Body of pancreas (tissue), 4 donors: ENCODE measurements at regions not wholly inside any gene's neighbourhood (a gene's known extent, or its start where the extent isn't known, plus 50 kb on each side); places are given as distances from the start of the nearest gene placed in this dataset.

Experiments used
- ATAC-seq: fragments of 150-250 bp; one replicate; pipeline ENCODE4 v1.9.1; 2016
- DNase-seq, 4 donors: peaks; one replicate each; pipeline ENCODE4 v3.0.0-alpha.2; 2019
- H3K27ac ChIP-seq, 4 donors: fragments of 200-600 bp; sonication (generic); 1 replicate in 3 of 4; 2 replicates in 1 of 4; pipeline versions ENCODE4 v1.5.1 to v1.6.1; 2016 to 2019; ENCODE audit warnings: mild to moderate bottlenecking in 1 of 4, mixed read lengths in 1 of 4, moderate library complexity in 1 of 4
- H3K27me3 ChIP-seq, 2 donors: fragments of 200-600 bp; sonication (generic); one replicate each; pipeline ENCODE4 v1.6.0; 2016; ENCODE audit warnings: mild to moderate bottlenecking in 1 of 2
- H3K36me3 ChIP-seq, 2 donors: fragments of 200-600 bp; sonication (generic); replicated peaks in 1 of 2; 2 replicates each; pipeline ENCODE4 v1.5.1; 2016; ENCODE audit warnings: low read depth in 2 of 2; ENCODE audit not compliant: insufficient read depth in 1 of 2
- H3K4me1 ChIP-seq: fragments of 200-600 bp; sonication (generic); one replicate; pipeline ENCODE4 v1.6.0; 2016
- H3K4me3 ChIP-seq, 2 donors: fragments of 200-600 bp; sonication (generic); 1 replicate in 1 of 2; 2 replicates in 1 of 2; pipeline ENCODE4 v1.5.1; 2016 to 2019
- H3K9me3 ChIP-seq, 3 donors: fragments of 200-600 bp; sonication (generic); 1 replicate in 2 of 3; 2 replicates in 1 of 3; pipeline ENCODE4 v1.5.1; 2016
- POLR2A ChIP-seq, 3 donors: fragments of 450-650 bp; IDR thresholded peaks; one replicate each; pipeline ENCODE4 v1.6.1; 2016; ENCODE audit warnings: antibody characterized with exemption in 3 of 3, mild to moderate bottlenecking in 2 of 3
- WGBS, 2 donors: methylation state at CpG; one replicate each; pipeline ENCODE4 v1.1.5; 2017; 5-methylcytosine and 5-hydroxymethylcytosine counted together
- intact Hi-C: fragments of 100-400 bp; cut with DNase I; formaldehyde crosslinking; loops from one replicate; pipeline ENCODE4 v1.15.1; 2023
- TF ChIP-seq, protein P1 (sequence below), 7 experiments: fragments of 450-650 bp in 4 of 7; fragments of 200-600 bp in 3 of 7; sonication (generic) in 3 of 7; IDR thresholded peaks; one replicate each; pipeline ENCODE4 v1.5.1; 2016 to 2019; ENCODE audit warnings: antibody characterized with exemption in 7 of 7

DNA sequence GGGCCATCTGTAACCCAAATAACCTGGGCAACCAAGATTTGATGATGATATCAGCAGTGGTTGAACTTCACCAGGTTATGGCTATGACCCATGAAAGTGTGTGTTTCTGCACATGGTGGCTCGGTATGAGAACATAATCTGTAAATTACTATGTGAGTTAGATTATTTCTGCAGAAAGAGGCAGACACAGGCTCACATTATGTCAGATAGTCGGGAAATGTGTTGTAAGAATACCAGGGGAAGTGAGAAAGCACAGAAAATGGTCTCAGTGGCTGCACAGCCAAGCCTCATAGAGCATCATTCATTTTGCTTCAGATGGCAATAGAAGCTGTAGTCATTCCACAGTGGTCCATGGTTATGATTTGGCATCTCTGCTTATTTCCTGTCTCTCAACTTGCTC lies 63.0 kb upstream of the RBPJ start:
- Histone ChIP-seq H3K4me3 (no peak overlapping the region), H3K27ac (no peak overlapping the region), H3K27me3 (no peaks in the 10 kb centered on the region), H3K9me3 (no peaks in the 10 kb centered on the region), H3K36me3 (no peaks in the 10 kb centered on the region), H3K4me1 (no peaks in the 10 kb centered on the region)
- no peak for DNase-seq
- ATAC-seq: no peak
- intact Hi-C loops: no loop called here
- WGBS, 2 donors: 65 to 83% methylated on average over 2 of the region's 2 CpGs
- TF ChIP-seq POLR2A (IDR thresholded peaks at IDR 0.05): no peak
- TF ChIP-seq, protein P1, sequence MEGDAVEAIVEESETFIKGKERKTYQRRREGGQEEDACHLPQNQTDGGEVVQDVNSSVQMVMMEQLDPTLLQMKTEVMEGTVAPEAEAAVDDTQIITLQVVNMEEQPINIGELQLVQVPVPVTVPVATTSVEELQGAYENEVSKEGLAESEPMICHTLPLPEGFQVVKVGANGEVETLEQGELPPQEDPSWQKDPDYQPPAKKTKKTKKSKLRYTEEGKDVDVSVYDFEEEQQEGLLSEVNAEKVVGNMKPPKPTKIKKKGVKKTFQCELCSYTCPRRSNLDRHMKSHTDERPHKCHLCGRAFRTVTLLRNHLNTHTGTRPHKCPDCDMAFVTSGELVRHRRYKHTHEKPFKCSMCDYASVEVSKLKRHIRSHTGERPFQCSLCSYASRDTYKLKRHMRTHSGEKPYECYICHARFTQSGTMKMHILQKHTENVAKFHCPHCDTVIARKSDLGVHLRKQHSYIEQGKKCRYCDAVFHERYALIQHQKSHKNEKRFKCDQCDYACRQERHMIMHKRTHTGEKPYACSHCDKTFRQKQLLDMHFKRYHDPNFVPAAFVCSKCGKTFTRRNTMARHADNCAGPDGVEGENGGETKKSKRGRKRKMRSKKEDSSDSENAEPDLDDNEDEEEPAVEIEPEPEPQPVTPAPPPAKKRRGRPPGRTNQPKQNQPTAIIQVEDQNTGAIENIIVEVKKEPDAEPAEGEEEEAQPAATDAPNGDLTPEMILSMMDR (IDR thresholded peaks at IDR 0.05): no peak

DNA sequence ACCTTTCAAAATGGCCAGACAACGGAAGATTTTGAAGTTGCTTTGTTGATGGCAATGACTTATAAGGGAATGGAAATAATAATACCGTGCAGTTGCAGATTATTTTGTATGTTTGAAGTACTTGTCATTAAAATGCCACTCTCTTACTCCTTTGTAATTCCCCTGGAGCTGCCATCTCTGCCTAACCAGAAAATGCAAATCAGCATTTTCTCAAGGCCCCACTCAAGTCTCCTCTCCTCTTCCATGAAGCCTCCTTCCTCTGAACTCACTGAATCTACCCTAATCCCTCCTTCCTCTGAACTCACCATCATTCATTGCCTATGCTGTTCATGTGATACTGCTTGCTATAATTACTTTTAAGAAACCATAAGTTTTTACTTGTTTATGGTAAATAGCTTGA lies 60.2 kb upstream of the RBPJ start:
- 78 to 86% methylated on average over 2 of the region's 2 CpGs for WGBS, 2 donors

DNA sequence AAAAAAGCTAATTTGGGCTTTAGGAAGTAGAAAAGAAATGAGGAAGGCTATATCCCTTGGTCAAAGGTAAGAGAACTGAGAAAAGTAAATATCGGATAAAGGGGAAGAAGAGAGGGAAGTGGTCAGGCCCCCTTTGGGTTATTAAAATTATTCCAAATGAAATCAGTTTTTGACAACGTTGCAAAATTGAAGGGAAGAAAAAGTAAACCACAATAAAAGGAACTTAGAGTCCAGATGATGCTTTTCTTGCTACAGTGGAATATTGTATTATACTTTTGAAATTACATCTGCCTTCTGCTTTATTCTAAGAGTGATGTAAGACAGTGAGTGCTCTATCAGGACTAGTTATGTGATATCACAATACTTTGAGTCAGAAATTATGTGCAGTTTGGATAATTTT lies 59.4 kb upstream of the RBPJ start:
- no peaks in the 10 kb centered on the region for H3K27me3 ChIP-seq
- TF ChIP-seq POLR2A (IDR thresholded peaks at IDR 0.05): no peak
- no peak overlapping the region for H3K27ac ChIP-seq
- H3K4me1 ChIP-seq: no peaks in the 10 kb centered on the region
- no peak overlapping the region for H3K4me3 ChIP-seq
- intact Hi-C loops: no loop called here
- WGBS, 2 donors: 51 to 55% methylated on average over 2 of the region's 2 CpGs
- ATAC-seq (no peak), DNase-seq (no peak)
- no peaks in the 10 kb centered on the region for H3K9me3 ChIP-seq
- no peaks in the 10 kb centered on the region for H3K36me3 ChIP-seq

More for the DNA sequence above, 60.2 kb upstream of the RBPJ start:
- no peak overlapping the region for H3K4me3 ChIP-seq
- H3K4me1 ChIP-seq: no peaks in the 10 kb centered on the region
- H3K9me3 ChIP-seq: no peaks in the 10 kb centered on the region
- DNase-seq: no peak
- no peaks in the 10 kb centered on the region for H3K36me3 ChIP-seq
- intact Hi-C loops: no loop called here
- TF ChIP-seq POLR2A (IDR thresholded peaks at IDR 0.05): no peak
- TF ChIP-seq, protein P1 (IDR thresholded peaks at IDR 0.05): no peak
- no peak overlapping the region for H3K27ac ChIP-seq
- H3K27me3 ChIP-seq: no peaks in the 10 kb centered on the region
- ATAC-seq: no peak

DNA sequence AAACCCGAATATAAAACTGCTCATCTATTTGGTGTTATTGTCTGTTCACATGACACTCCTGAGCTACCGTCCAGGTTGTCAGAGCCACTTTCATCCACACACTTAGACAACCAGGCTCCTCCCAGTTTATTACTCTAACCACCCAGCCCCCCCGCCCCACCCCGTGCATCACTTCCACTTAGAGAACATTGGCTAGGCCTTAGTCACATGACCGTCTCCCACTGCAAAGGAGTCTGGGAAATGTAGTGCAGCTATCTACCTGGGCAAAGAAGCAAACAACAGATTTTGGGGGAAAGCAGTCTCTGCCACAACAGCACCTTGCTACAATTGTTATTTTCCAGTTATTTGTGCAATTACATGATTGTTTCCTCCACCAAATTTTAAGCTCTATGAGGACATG lies 57.6 kb upstream of the RBPJ start:
- Histone ChIP-seq H3K4me3 (no peak overlapping the region), H3K27ac (no peak overlapping the region), H3K4me1 (no peaks in the 10 kb centered on the region), H3K27me3 (no peaks in the 10 kb centered on the region), H3K9me3 (no peaks in the 10 kb centered on the region), H3K36me3 (no peaks in the 10 kb centered on the region)
- DNase-seq (no peak), ATAC-seq (no peak)
- no peak for TF ChIP-seq POLR2A (IDR thresholded peaks at IDR 0.05)
- TF ChIP-seq, protein P1 (IDR thresholded peaks at IDR 0.05): no peak
- intact Hi-C loops: no loop called here
- 69 to 72% methylated on average over 5 of the region's 5 CpGs for WGBS, 2 donors

DNA sequence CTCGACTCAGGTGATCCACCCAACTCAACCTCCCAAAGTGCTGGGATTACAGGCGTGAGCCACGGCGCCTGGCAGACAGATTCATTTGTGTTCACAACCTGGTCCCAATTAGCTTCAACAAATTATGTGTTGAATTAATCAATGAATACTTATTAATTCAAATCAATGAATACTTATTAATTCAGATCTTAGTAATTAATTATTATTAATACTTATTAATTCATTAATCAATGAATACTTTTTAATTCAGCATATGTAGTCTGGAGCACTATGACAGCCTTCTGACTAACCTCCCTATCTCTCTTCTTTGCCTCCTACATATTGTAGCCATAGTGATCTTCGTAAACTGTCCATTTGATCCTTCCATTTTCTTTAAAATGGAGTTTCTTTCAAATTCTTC lies 56.7 kb upstream of the RBPJ start:
- no peak for DNase-seq
- H3K9me3 ChIP-seq: no peaks in the 10 kb centered on the region
- H3K4me3 ChIP-seq: no peak overlapping the region
- no peaks in the 10 kb centered on the region for H3K27me3 ChIP-seq
- H3K27ac ChIP-seq: no peak overlapping the region
- TF ChIP-seq POLR2A (IDR thresholded peaks at IDR 0.05): no peak
- TF ChIP-seq, protein P1 (IDR thresholded peaks at IDR 0.05): no peak
- intact Hi-C loops: no loop called here
- no peaks in the 10 kb centered on the region for H3K4me1 ChIP-seq
- 94 to 99% methylated on average over 5 of the region's 5 CpGs for WGBS, 2 donors
- no peaks in the 10 kb centered on the region for H3K36me3 ChIP-seq
- no peak for ATAC-seq
